Caco-2 (cell line): ENCODE measurements at regions not wholly inside any gene's neighbourhood (a gene's known extent, or its start where the extent isn't known, plus 50 kb on each side); places are given as distances from the start of the nearest gene placed in this dataset.

Experiments used
- BruUV-seq: library from RNA; stranded (reverse); fragments of 400-500 nt; replicated peaks from 2 replicates; lab custom pipeline; 2021; lab: Mats Ljungman, UMichigan
- CTCF ChIA-PET: fragments of 300-600 bp; sonication (Branson Sonifier 250); formaldehyde crosslinking; loops from one replicate; lab custom pipeline; 2022; ENCODE audit warnings: antibody characterized with exemption; lab: Charles Lee
- POLR2A ChIA-PET: fragments of 300-600 bp; sonication (Branson Sonifier 250); formaldehyde crosslinking; loops from one replicate; lab custom pipeline; 2022; ENCODE audit warnings: antibody characterized with exemption; lab: Charles Lee
- DNase-seq, 2 experiments: peaks; one replicate each; pipeline versions ENCODE4 v3.0.0 to v3.0.0-alpha.2; 2020 to 2022
- H3K27me3 ChIP-seq: replicated peaks from 2 replicates; pipeline ENCODE4 v1.6.0; 2011; ENCODE audit warnings: low read length; ENCODE audit not compliant: control insufficient read depth, insufficient read depth
- H3K36me3 ChIP-seq: 2 replicates; pipeline ENCODE4 v1.5.1; 2011; ENCODE audit warnings: low read length; ENCODE audit not compliant: control insufficient read depth, insufficient read depth
- H3K4me1 ChIP-seq: fragments of 250-450 bp; sonication (Bioruptor Pico); 2 replicates; pipeline ENCODE4 v1.5.1; 2020; ENCODE audit warnings: mild to moderate bottlenecking
- H3K4me3 ChIP-seq: 2 replicates; pipeline ENCODE4 v1.5.1; 2011; ENCODE audit warnings: low read depth, mild to moderate bottlenecking, control low read depth, low read length
- H3K9me3 ChIP-seq: fragments of 250-450 bp; sonication (Bioruptor Pico); 2 replicates; pipeline ENCODE4 v1.5.1; 2020; ENCODE audit warnings: mild to moderate bottlenecking, moderate library complexity
- H3K27ac Mint-ChIP-seq: one replicate; pipeline ENCODE4 v1.8.0; 2022; ENCODE audit warnings: mixed read lengths; ENCODE audit not compliant: unreplicated experiment
- H3K27me3 Mint-ChIP-seq: one replicate; pipeline ENCODE4 v1.8.0; 2022; ENCODE audit warnings: mixed read lengths; ENCODE audit not compliant: insufficient read depth, unreplicated experiment
- H3K36me3 Mint-ChIP-seq: one replicate; pipeline ENCODE4 v1.8.0; 2022; ENCODE audit warnings: mild to moderate bottlenecking, mixed read lengths; ENCODE audit not compliant: insufficient read depth, unreplicated experiment
- H3K4me1 Mint-ChIP-seq: one replicate; pipeline ENCODE4 v1.8.0; 2022; ENCODE audit warnings: low read depth, mixed read lengths; ENCODE audit not compliant: unreplicated experiment
- H3K4me3 Mint-ChIP-seq: one replicate; pipeline ENCODE4 v1.8.0; 2022; ENCODE audit warnings: mild to moderate bottlenecking, moderate library complexity, mixed read lengths; ENCODE audit not compliant: unreplicated experiment
- H3K9me3 Mint-ChIP-seq: one replicate; pipeline ENCODE4 v1.8.0; 2022; ENCODE audit warnings: mixed read lengths; ENCODE audit not compliant: unreplicated experiment
- CTCF ChIP-seq, 2 experiments: fragments of 200-600 bp in 1 of 2; IDR thresholded peaks; 1 replicate in 1 of 2; 2 replicates in 1 of 2; pipeline versions ENCODE4 v1.5.1 to v1.8.0; 2011 to 2022; ENCODE audit warnings: antibody characterized with exemption in 1 of 2, control low read depth in 1 of 2, inconsistent platforms in 1 of 2, low read depth in 1 of 2, low read length in 1 of 2, mild to moderate bottlenecking in 1 of 2, moderate library complexity in 1 of 2; ENCODE audit not compliant: insufficient read depth in 1 of 2, severe bottlenecking in 1 of 2, unreplicated experiment in 1 of 2
- intact Hi-C: fragments of 100-400 bp; cut with micrococcal nuclease; formaldehyde crosslinking; loops from one replicate; pipeline ENCODE4 v1.10.0; 2022; ENCODE audit not compliant: unreplicated experiment

GRCh38 chr5:67290655-67291054, 94.1 kb upstream of the CD180 start:
- no TSS peak for BruUV-seq
- Mint-ChIP-seq H3K27ac (no peak overlapping the region), H3K27me3 (peaks cover 6% of the 10 kb centered on the region), H3K4me3 (no peak overlapping the region), H3K4me1 (peaks cover 9% of the 10 kb centered on the region), H3K36me3 (no peaks in the 10 kb centered on the region), H3K9me3 (no peaks in the 10 kb centered on the region)
- no peak for DNase-seq
- no peak for TF ChIP-seq CTCF (IDR thresholded peaks at IDR 0.05; ENCODE audit: insufficient read depth in 1 of 2, low read depth in 1 of 2, low read length in 1 of 2, severe bottlenecking in 1 of 2, unreplicated experiment in 1 of 2)
- CTCF ChIA-PET = no interaction called here
- no peaks in the 10 kb centered on the region for H3K36me3 ChIP-seq
- H3K4me1 ChIP-seq = peaks cover 9% of the 10 kb centered on the region; the same call in 1 of the 2 replicates
- intact Hi-C loops = loop anchor here (5.0 kb wide), 1 partner anchor 43 kb away; no protein-coding TSS in a partner anchor
- POLR2A ChIA-PET = no interaction called here
- no peak overlapping the region for H3K4me3 ChIP-seq
- H3K27me3 ChIP-seq = no peaks in the 10 kb centered on the region
- no peaks in the 10 kb centered on the region for H3K9me3 ChIP-seq

GRCh38 chr5:67289763-67290521, 93.3 kb upstream of the CD180 start:
- POLR2A ChIA-PET = no interaction called here
- Mint-ChIP-seq H3K4me1 (peaks cover 9% of the 10 kb centered on the region), H3K9me3 (no peaks in the 10 kb centered on the region), H3K4me3 (no peak overlapping the region), H3K27me3 (peaks cover 2% of the 10 kb centered on the region), H3K27ac (no peak overlapping the region), H3K36me3 (no peaks in the 10 kb centered on the region)
- CTCF ChIA-PET = no interaction called here
- DNase-seq = no peak
- Histone ChIP-seq H3K4me3 (no peak overlapping the region), H3K9me3 (no peaks in the 10 kb centered on the region), H3K36me3 (no peaks in the 10 kb centered on the region), H3K27me3 (no peaks in the 10 kb centered on the region), H3K4me1 (peaks cover 9% of the 10 kb centered on the region; the same call in 1 of the 2 replicates)
- BruUV-seq = no TSS peak
- intact Hi-C loops = loop anchor here (5.0 kb wide), 1 partner anchor 43 kb away; no protein-coding TSS in a partner anchor
- TF ChIP-seq CTCF (IDR thresholded peaks at IDR 0.05; ENCODE audit: insufficient read depth in 1 of 2, low read depth in 1 of 2, low read length in 1 of 2, severe bottlenecking in 1 of 2, unreplicated experiment in 1 of 2) = no peak

- DNase-seq = no peak
- intact Hi-C loops = no loop called here
- BruUV-seq = no TSS peak
- no peaks in the 10 kb centered on the region for H3K9me3 Mint-ChIP-seq
- H3K27me3 ChIP-seq = no peaks in the 10 kb centered on the region
- no peaks in the 10 kb centered on the region for H3K36me3 ChIP-seq
- peaks cover 16% of the 10 kb centered on the region for H3K4me1 Mint-ChIP-seq
- H3K27me3 Mint-ChIP-seq = no peaks in the 10 kb centered on the region
- H3K36me3 Mint-ChIP-seq = no peaks in the 10 kb centered on the region
- POLR2A ChIA-PET = no interaction called here
- no peak overlapping the region for H3K4me3 Mint-ChIP-seq
- no peak for TF ChIP-seq CTCF (IDR thresholded peaks at IDR 0.05; ENCODE audit: insufficient read depth in 1 of 2, low read depth in 1 of 2, low read length in 1 of 2, severe bottlenecking in 1 of 2, unreplicated experiment in 1 of 2)
- CTCF ChIA-PET = no interaction called here
- peaks cover 18% of the 10 kb centered on the region; the same call in 1 of the 2 replicates for H3K4me1 ChIP-seq
- H3K9me3 ChIP-seq = no peaks in the 10 kb centered on the region
- no peak overlapping the region for H3K4me3 ChIP-seq
- H3K27ac Mint-ChIP-seq = no peak overlapping the region
Measured at GRCh38 chr5:67287510-67288268, 91.1 kb upstream of the CD180 start.
